HG02759 (cell line): ENCODE measurements at regions not wholly inside any gene's neighbourhood (a gene's known extent, or its start where the extent isn't known, plus 50 kb on each side); places are given as distances from the start of the nearest gene placed in this dataset.

Experiments
- ATAC-seq: cut with Tn5 transposase; IDR thresholded peaks from one replicate; pipeline ENCODE4 v1.9.1; 2021; ENCODE audit warnings: mild to moderate bottlenecking, moderate library complexity; ENCODE audit not compliant: unreplicated experiment

DNA sequence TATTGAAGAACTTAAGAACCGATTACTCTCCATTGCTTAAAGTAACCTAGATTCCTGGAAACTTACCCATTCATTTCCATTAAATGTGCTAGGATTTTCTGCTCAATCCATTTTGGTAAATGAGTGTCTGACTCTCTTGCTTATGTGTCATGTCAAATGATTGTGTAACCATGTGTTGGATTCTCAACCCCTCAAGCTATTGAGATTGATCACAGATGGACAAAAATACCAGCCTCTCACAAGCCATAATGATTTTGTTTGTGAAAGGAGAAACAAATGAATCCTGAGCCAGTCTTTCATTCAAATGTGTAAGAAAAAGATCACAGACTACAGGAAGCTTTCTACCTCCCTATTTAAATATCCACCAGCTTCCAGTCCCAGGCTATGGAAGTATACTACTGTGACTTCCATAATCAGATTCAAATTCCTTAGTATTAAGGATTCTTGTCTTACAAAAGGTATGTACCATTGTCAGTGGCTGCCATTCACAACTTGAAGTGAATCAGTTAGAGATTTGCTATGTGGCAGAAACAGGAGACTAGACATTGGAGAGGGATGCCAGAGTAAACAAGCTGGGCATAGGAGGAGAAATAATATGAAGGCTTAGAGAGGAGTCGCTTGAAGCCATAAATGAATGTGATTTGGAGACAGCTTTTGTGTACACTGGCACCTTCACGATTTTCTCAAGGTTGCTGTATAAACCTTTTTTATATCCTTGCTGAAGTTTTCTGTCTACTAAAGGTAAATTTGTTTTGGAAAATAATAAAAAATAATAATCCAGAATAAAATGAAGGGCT lies 498.5 kb upstream of the SETBP1 start:
- ATAC-seq, result no peak

DNA sequence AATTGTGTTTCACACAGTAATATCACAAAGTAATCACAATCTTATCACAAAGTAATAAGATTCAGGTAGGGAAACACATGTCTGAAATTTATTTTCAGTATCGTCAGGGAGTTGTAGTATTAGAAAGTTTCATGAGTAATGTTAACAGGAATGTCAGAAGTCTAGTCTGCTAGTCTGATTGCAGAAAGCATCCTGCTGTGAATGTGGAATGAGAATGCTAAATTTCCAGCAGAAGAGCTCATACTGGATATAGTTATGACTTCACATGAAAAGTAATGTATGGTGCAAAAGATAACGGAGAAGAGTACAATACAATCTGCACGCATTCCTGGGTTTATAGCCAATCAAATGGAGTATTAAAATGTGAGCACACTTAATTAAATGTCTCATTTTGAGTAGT lies 494.7 kb upstream of the SETBP1 start:
- no peak for ATAC-seq

DNA sequence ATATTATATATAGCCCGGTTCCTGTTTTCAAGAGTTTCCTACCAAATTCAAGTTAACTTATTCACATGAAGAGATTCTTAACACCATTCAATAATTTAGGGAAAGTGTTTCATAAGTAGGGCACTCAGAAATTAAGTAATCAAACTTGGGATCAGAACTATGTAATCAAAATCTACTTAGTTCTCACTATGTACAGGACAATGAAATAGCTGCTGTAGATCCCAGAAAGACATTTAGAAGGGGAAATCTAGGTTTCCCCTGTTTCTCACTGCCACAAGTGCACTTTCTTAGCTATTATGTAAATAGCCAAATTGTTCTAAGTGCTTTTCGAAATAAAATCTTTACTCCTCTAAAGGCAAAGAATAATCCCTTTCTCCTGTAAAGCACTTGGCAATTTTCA lies 493.6 kb upstream of the SETBP1 start:
- ATAC-seq, result no peak

- no peak for ATAC-seq
These were observed 485.1 kb upstream of the SETBP1 start for GRCh38 chr18:44195394-44196140.

- ATAC-seq, result no peak
These were observed 482.7 kb upstream of the SETBP1 start for GRCh38 chr18:44197832-44198611.

DNA sequence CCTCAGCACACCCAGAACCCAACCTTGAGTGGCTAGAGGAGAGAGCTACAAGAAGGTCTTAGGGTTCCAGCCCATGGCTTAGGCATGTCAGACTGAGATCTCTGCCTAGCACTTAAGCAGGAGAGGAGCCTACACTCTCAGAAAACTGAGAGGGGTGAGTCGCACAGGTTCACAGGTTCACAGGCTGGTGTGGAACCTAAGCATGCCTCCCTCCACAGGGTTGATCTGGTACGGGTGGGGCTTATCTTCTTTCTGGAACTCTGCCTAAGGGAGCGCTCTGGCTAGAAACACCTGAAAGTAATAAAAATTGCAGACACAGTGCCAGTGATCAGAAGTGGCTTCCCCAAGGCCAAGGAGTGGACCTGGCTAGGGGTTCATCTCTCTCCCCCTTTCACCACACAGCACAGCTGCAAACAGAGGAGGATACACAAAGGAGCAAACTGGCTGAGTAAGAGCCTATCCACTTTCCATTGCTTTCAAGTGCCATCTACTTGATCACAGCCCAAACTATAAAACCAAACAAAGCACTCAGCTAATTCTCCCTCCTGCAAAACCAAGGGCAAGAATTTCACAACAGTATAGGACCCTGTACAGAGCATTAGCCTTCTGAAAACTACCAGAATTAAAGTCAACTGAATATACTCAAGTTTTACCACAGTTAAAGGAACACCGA lies 481.9 kb upstream of the SETBP1 start:
- ATAC-seq, result no peak

GRCh38 chr18:44213293-44213692 lies 467.4 kb upstream of the SETBP1 start:
- no peak for ATAC-seq

DNA sequence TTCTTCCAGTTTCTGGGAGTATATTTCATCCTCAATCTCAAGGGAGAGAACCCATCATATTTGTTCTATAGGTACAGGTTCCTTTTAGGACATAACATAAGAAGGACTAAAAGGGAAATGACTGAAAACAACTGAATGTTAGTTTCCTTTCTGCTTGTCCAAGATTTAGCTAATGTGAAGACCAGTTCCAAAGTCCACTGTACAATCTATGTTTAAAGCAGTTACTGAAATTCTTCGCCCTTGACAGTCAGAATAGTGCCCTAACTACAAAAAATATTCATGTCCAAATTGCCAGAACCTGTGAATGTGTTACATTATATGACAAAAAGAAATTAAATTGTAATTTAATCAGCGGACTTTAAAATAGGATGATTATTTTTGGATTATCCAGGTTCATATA lies 466.3 kb upstream of the SETBP1 start:
- no peak for ATAC-seq

DNA sequence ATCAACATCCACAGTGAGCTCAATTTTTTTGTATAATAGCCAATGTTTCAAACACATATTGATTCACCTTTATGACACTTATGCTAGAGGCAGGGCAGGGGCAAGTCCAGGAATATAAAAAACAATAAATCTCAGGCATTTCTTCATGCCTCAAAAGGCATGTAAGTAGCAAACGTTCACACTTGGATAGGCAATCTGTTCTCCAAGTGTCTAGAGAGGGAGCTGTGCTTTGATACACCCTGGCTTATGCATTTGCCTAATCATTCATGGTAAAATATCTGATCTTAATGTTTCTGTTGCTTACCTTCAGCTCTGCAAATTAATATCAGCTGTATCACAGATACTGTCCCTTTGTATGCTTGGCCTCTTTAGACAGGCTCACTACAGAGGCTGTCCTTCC lies 464.5 kb upstream of the SETBP1 start:
- ATAC-seq, result no peak

DNA sequence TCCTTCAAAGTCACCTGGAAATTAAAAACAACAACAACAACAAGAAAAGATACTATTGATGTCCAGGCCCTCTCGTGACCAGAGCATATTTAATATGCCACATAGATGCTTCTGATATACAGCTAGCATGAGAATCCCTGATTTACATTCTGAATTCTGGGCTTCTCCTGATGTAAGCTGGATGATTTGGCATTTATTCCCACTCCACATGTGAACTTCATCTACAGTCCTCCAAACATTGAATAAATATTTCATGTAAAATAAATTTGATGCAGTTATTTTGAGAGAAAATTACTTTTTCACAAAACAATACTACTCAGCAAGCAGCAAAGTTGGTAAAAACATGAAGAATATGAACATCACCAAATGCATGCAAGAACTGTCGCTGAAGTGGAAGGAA lies 453.2 kb upstream of the SETBP1 start:
- no peak for ATAC-seq

- ATAC-seq, result no peak
These were observed 451.0 kb upstream of the SETBP1 start for GRCh38 chr18:44229693-44230108.

- ATAC-seq, result no peak
These were observed 448.8 kb upstream of the SETBP1 start for GRCh38 chr18:44231936-44232335.

DNA sequence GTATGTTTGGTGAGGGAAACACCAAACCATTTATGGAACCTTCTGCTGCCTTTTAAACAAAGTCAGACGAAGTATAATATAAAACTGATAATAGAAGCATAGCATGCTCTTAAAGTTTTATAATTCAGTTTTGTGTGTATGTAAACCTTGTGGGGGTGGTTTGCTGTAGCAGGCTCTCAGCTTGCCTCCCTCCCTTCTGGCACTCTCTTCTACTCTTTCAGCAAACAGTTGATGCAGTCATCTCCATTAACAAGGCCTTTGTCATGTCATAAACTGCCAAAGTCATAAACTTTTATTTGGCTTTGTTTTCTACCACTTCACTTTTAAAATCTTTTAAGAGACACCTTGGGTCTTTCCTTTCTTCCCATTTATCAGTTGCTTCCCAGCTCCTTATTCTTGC lies 448.2 kb upstream of the SETBP1 start:
- no peak for ATAC-seq

- no peak for ATAC-seq
These were observed 442.2 kb upstream of the SETBP1 start for GRCh38 chr18:44238454-44238853.

- no peak for ATAC-seq
These were observed 441.8 kb upstream of the SETBP1 start for GRCh38 chr18:44238911-44239310.

- ATAC-seq, result no peak
These were observed 439.7 kb upstream of the SETBP1 start for GRCh38 chr18:44241020-44241419.

DNA sequence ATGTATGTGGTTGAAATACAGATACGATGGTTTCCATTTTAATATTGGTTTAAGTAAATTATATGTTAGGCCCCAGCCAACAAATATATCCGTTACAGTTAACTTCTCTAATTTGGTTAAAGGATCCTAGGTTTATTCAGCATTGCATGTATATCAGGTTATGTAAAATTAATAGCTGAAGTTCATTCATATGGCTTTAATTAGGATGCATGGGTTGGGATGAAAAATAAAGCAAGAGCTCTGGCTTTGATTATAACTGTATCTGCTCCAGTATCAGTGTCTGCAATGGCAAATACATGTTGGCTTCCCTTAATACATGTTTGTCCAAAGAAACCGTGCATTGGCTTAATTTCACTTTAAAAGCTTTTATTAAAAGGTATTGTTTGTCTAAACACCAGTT lies 435.7 kb upstream of the SETBP1 start:
- no peak for ATAC-seq

GRCh38 chr18:44246001-44246400 lies 434.7 kb upstream of the SETBP1 start:
- no peak for ATAC-seq

DNA sequence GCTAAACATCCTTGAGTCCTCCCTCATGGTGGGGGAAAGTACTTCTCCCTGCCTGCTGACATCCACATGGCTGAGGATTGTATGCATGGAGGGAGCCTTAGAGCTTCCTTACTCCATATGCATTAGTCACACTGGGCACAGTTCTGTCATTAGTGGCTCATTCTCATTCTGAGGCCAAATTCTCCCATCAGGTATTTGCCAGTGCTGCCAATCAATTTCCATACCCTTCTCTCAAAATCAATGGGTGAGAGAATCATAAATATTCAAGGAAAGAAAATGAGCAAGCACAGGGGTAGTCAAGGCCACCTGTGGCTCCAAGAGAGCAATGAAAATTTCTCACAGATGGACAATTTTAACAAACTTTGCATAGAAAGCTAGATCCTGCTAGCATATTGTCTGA lies 422.6 kb upstream of the SETBP1 start:
- ATAC-seq, result no peak

DNA sequence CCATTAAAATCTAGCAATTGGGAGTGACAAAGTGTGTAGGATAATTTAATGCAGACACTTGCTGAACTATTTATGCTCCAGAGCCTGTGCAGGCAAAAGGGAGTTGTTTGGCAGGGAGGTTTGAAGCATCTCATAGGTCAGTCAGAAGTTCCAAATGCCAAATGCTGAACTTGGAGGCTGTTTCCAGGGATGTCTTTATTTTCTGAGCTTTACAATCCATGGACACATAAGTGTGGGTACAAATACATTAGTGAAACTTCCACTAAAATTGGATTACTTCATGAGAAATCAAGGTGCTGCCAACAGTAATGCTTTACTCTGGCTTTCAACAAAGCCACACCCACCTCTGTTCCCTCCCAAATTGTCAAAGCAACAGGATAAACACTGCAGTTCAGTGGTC lies 422.1 kb upstream of the SETBP1 start:
- no peak for ATAC-seq

DNA sequence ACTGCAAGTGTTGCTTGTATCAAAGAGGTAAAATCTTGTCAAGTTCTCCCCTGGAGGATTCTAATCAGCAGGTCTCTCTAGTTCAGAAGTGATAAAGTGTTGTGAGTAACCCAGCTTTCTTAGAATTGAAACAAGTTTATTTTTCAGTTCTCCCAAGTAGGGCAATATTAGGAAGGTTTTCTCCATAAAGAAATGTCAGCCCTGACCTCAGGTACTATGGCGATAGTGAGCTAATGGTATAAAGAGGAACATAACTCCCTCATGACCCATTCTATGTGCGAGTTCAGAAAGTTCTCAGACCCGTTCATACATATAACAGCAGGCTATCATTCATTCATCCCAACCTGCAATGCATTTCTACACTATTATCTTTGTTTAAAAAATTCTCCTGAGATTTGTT lies 421.1 kb upstream of the SETBP1 start:
- no peak for ATAC-seq
